ENCODE measurements at regions not wholly inside any gene's neighbourhood (a gene's known extent, or its start where the extent isn't known, plus 50 kb on each side); places are given as distances from the start of the nearest gene placed in this dataset.

DNA sequence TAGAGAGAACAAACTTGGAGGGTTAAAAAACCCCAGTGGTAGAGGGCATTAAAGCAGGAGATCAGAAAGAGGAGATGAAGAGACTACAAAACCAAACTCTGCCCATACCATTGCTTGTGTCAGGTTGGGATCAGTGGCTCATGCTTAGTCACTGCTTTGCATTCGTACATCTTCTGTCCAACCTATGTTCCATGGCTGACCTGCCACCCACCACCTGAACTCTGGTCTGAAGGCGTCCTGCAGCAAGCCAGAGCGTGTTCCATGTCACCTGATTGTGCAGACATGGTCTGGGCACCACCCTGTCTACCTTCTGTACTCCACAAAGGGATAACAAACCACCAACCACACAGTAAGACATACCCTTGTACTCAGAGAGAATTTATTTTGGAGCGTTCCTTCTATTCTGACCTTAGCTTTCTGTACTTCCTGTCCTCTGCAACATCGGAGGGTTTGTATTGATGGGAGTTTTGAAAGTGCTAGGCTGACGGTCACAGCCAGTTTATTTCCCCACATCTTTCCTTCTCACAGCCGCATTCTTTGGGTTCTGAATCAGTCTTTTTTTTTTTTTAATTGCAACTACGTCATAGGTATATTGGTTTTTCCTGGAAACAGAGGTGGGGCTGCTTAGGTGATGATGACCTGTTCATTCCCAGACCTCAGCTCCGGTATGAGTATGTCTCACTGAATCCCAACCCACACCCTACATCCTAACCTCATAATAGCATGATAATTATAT, 88.3 kb downstream of the SOWAHC start:
- TF ChIP-seq, protein P1, sequence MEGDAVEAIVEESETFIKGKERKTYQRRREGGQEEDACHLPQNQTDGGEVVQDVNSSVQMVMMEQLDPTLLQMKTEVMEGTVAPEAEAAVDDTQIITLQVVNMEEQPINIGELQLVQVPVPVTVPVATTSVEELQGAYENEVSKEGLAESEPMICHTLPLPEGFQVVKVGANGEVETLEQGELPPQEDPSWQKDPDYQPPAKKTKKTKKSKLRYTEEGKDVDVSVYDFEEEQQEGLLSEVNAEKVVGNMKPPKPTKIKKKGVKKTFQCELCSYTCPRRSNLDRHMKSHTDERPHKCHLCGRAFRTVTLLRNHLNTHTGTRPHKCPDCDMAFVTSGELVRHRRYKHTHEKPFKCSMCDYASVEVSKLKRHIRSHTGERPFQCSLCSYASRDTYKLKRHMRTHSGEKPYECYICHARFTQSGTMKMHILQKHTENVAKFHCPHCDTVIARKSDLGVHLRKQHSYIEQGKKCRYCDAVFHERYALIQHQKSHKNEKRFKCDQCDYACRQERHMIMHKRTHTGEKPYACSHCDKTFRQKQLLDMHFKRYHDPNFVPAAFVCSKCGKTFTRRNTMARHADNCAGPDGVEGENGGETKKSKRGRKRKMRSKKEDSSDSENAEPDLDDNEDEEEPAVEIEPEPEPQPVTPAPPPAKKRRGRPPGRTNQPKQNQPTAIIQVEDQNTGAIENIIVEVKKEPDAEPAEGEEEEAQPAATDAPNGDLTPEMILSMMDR (conservative IDR thresholded peaks at IDR 0.05; ENCODE audit: low read length) = no peak
- H3K4me3 ChIP-seq (ENCODE audit: low read length) = peak overlapping the region; percentile 15
- DNase-seq (ENCODE audit: low read depth) = peak; percentile 91

DNA sequence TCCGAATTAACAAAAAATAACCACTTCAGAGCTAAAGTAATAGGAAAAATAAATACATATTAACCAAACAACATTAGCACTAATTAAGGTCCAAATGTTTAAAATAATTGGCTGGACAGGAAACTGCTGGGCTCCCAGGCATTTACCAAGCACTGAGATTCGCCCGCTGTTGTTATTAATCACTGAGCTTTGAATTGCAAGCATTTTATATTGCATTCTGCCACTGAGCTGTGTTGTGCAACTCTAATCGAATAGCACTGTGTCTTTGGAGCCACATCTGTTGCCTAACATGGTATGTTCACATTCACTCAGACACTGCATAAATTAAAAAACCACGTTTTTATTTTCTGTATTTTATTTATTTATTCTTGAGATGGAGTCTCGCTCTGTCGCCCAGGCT, 88.9 kb downstream of the SOWAHC start:
- no peak overlapping the region for H3K4me3 ChIP-seq (ENCODE audit: low read length)
- TF ChIP-seq, protein P1 (conservative IDR thresholded peaks at IDR 0.05; ENCODE audit: low read length) = no peak
- DNase-seq (ENCODE audit: low read depth) = peak; percentile 94

DNA sequence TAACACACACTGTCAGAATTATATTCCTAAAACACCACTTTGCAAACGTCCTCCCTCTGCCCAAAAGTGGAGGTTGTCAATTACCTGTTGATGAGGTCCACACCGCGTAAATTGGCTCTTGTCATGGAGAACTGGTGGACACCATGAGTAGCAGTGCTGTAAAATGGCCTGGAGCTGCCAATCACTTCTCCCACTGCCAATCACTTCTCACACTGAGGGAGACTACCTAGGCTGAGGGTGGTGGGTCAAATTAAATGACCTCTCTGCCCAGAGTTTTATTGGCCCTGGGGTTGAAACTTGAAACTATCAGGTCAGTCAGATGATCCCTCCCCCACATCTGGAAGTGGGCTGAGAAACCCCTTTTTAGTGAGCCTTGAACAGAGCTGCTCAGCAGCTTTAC, 89.6 kb downstream of the SOWAHC start:
- H3K4me3 ChIP-seq (ENCODE audit: low read length) = no peak overlapping the region
- no peak for DNase-seq (ENCODE audit: low read depth)
- TF ChIP-seq, protein P1 (conservative IDR thresholded peaks at IDR 0.05; ENCODE audit: low read length) = no peak

DNA sequence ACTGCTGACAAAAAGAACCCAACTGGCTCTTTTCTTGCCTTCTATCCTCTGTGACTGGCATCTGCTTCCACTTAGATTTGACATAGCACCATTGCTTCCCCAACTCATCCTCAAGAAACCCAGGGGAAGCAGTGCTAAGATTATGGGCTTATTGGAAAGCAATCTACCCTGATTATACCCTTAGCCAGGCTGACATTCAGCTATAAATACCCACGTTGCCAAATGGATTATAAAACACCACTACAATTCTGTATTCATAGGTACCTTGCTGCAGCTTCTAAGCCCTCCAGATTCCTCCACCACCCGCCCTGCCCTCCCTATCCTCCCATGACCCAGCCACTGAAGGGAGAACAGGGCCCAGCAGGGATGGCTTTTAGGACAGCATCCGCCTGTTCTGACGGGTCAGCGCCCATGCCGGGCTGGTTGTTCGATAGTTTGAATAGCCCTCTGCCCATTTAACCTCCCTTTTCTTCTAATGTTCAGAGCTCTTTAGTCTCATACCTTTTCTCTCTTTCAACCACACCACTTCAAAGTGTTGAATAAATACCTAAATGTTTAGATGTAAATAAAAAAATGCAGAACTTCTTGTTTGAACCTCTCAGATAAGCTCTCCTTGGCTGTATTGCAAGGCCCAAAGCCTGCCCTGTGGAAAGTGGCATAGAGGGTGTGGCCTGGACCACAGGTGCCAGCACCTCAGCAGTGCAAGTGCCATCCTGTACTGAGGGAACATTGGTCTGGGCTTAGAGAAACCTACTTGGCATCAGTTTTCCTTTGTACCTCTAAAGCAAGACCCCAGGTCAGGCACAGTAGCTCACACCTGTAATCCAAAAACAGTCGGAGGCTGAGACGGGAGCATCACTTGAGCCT, 86.6 kb upstream of the RGPD5 start:
- TF ChIP-seq, protein P1 (conservative IDR thresholded peaks at IDR 0.05; ENCODE audit: low read length) = no peak
- H3K4me3 ChIP-seq (ENCODE audit: low read length) = no peak overlapping the region
- DNase-seq (ENCODE audit: low read depth) = no peak

DNA sequence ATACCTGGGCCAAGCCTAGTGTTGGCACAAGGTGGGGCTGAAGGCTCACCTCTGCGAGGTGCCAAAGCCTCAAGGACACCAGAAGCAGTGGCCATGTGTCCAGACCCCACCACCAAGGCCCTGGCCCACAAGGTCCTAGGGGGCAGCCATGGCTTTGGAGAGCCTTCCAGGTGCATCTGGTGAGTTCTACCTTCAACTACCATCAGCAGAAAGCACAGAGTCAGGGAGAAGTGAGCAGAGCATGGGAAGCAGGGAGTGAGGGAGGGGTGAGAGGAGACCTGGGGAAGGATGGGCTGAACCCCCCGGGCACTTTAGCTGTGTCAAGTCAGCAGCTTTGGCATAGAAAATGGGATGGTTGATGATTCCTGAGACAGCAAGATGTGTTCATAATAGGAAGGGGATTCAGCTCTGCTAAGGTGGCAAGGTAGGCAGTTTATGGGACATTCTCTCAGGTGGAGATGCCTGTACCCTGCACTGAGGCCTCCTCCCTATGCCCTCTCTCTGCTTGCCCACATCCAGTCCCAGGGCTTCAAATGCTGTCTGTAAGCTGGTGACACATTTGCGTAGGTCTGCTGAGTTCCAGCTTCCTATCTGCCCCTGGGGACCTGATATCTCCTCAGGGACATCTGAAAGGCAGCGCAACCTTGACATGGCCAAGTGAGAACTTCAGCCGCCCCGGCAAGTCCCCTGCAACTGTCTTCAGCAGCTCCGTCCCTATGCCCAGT, 83.4 kb upstream of the RGPD5 start:
- TF ChIP-seq, protein P1 (conservative IDR thresholded peaks at IDR 0.05; ENCODE audit: low read length) = no peak
- DNase-seq (ENCODE audit: low read depth) = no peak
- no peak overlapping the region for H3K4me3 ChIP-seq (ENCODE audit: low read length)

DNA sequence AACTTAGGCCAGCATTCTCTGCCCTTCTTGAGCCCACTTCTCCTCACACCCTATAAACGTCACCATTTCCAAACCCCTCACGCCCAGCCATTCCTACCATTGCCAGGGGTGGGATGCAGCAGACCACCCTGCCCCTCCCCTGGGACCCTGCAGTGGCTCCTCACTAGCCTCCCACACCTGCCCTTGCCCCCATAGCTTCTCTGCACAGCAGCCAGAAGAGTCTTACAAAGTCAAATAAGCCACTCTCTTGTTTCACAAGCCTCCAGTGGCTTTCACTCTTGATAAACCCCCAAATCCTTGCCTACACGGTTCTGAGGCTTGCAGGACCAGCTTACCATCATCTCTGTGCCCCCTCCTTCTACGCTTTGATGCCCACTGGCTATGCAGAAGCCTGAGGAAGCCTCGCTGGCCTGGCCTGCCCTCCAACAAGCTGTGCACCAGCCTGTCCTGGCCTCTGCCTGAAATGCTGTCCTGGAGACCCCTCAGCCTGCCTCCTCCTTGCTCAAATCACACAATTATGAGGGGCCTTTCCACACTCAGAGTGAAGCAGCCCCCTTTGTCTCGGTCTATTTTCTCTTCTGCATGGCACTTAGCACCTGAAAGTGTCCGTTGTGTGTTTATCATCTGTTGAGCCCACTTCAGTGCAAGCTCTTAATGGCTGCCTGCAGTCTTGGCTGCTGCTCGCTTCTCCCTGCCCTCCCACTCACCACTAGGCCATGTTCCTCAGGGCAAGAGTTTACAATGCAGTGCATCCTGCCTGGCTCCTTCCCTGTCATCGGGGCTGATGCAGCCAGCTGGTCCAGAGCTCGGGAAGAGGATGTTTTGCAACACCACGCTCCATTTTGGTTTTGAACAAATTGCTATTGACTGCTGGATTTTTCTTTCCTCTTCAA, 82.6 kb upstream of the RGPD5 start:
- no peak overlapping the region for H3K4me3 ChIP-seq (ENCODE audit: low read length)
- DNase-seq (ENCODE audit: low read depth) = no peak
- TF ChIP-seq, protein P1 (conservative IDR thresholded peaks at IDR 0.05; ENCODE audit: low read length) = no peak
